DMS114 treated with DMSO at 0.1 percent for 48 hours (cell line): ENCODE measurements at regions not wholly inside any gene's neighbourhood (a gene's known extent, or its start where the extent isn't known, plus 50 kb on each side); places are given as distances from the start of the nearest gene placed in this dataset.

Source experiments
- DNase-seq: peaks from one replicate; lab custom pipeline; 2025; ENCODE audit not compliant: unreplicated experiment; lab: John Stamatoyannopoulos, UW

GRCh38 chr13:68064001-68064770, 834.0 kb upstream of the PCDH9 start:
- no peak for DNase-seq

- no peak for DNase-seq
Observed at GRCh38 chr13:68063181-68063580, 833.0 kb upstream of the PCDH9 start.

GRCh38 chr13:68057836-68058235, 827.7 kb upstream of the PCDH9 start:
- DNase-seq = no peak

GRCh38 chr13:68056816-68057710, 826.9 kb upstream of the PCDH9 start:
- no peak for DNase-seq

- no peak for DNase-seq
Observed at GRCh38 chr13:68051910-68052309, 821.8 kb upstream of the PCDH9 start.

- no peak for DNase-seq
Observed at GRCh38 chr13:68050761-68051160, 820.6 kb upstream of the PCDH9 start.

GRCh38 chr13:68048802-68049359, 818.7 kb upstream of the PCDH9 start:
- no peak for DNase-seq

- DNase-seq = no peak
Observed at GRCh38 chr13:68047889-68048288, 817.8 kb upstream of the PCDH9 start.

- no peak for DNase-seq
Observed at GRCh38 chr13:68046903-68047302, 816.8 kb upstream of the PCDH9 start.

- no peak for DNase-seq
Observed at GRCh38 chr13:68030152-68030809, 800.1 kb upstream of the PCDH9 start.

GRCh38 chr13:68028701-68029100, 798.6 kb upstream of the PCDH9 start:
- no peak for DNase-seq

GRCh38 chr13:68027306-68027705, 797.2 kb upstream of the PCDH9 start:
- DNase-seq = no peak

- no peak for DNase-seq
Observed at GRCh38 chr13:68026077-68026476, 795.9 kb upstream of the PCDH9 start.

GRCh38 chr13:68025604-68026003, 795.5 kb upstream of the PCDH9 start:
- no peak for DNase-seq

- DNase-seq = no peak
Observed at GRCh38 chr13:68023838-68024581, 793.9 kb upstream of the PCDH9 start.

- no peak for DNase-seq
Observed at GRCh38 chr13:68019901-68020300, 789.8 kb upstream of the PCDH9 start.

- DNase-seq = no peak
Observed at GRCh38 chr13:68009546-68009945, 779.4 kb upstream of the PCDH9 start.

GRCh38 chr13:68007576-68007975, 777.4 kb upstream of the PCDH9 start:
- no peak for DNase-seq

GRCh38 chr13:67996101-67996500, 766.0 kb upstream of the PCDH9 start:
- DNase-seq = no peak

- no peak for DNase-seq
Observed at GRCh38 chr13:67990868-67991267, 760.7 kb upstream of the PCDH9 start.

GRCh38 chr13:67986234-67986633, 756.1 kb upstream of the PCDH9 start:
- DNase-seq = no peak
